Endothelial cell of umbilical vein (primary cell): ENCODE measurements at regions not wholly inside any gene's neighbourhood (a gene's known extent, or its start where the extent isn't known, plus 50 kb on each side); places are given as distances from the start of the nearest gene placed in this dataset.

Source experiments
- EZH2 ChIP-seq: IDR thresholded peaks from 2 replicates; pipeline ENCODE4 v1.6.1; 2012; ENCODE audit warnings: borderline replicate concordance, low read depth, mild to moderate bottlenecking, moderate library complexity, low read length, inconsistent platforms; ENCODE audit not compliant: severe bottlenecking
- FOS ChIP-seq: IDR thresholded peaks from 2 replicates; pipeline ENCODE4 v1.6.1; 2011; ENCODE audit warnings: mild to moderate bottlenecking, low read length, moderate library complexity, borderline replicate concordance; ENCODE audit not compliant: insufficient read depth
- POLR2A ChIP-seq: IDR thresholded peaks from 2 replicates; pipeline ENCODE4 v1.6.1; 2012; ENCODE audit warnings: low read depth, mild to moderate bottlenecking, control low read depth, low read length
- TF ChIP-seq, protein P1 (sequence below), 2 donors: IDR thresholded peaks; 1 replicate in 1 of 2; 2 replicates in 1 of 2; pipeline ENCODE4 v1.5.1; 2011; ENCODE audit warnings: low read length in 2 of 2, mild to moderate bottlenecking in 2 of 2, moderate library complexity in 2 of 2, control low read depth in 1 of 2, inconsistent platforms in 1 of 2, low read depth in 1 of 2; ENCODE audit not compliant: insufficient read depth in 1 of 2; ENCODE audit errors: extremely low read depth in 1 of 2

GRCh38 chr6:51468704-51469103 lies 618.7 kb downstream of the PKHD1 start:
- TF ChIP-seq, protein P1, sequence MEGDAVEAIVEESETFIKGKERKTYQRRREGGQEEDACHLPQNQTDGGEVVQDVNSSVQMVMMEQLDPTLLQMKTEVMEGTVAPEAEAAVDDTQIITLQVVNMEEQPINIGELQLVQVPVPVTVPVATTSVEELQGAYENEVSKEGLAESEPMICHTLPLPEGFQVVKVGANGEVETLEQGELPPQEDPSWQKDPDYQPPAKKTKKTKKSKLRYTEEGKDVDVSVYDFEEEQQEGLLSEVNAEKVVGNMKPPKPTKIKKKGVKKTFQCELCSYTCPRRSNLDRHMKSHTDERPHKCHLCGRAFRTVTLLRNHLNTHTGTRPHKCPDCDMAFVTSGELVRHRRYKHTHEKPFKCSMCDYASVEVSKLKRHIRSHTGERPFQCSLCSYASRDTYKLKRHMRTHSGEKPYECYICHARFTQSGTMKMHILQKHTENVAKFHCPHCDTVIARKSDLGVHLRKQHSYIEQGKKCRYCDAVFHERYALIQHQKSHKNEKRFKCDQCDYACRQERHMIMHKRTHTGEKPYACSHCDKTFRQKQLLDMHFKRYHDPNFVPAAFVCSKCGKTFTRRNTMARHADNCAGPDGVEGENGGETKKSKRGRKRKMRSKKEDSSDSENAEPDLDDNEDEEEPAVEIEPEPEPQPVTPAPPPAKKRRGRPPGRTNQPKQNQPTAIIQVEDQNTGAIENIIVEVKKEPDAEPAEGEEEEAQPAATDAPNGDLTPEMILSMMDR (IDR thresholded peaks at IDR 0.05; ENCODE audit: extremely low read depth in 1 of 2, insufficient read depth in 1 of 2, low read depth in 1 of 2, low read length in 2 of 2), result no peak
- no peak for TF ChIP-seq EZH2
- TF ChIP-seq FOS, result no peak
- no peak for TF ChIP-seq POLR2A
